HG02884 (cell line): ENCODE measurements at regions not wholly inside any gene's neighbourhood (a gene's known extent, or its start where the extent isn't known, plus 50 kb on each side); places are given as distances from the start of the nearest gene placed in this dataset.
"Not testable (repeated sequence)": the region's sequence is repeated elsewhere in the genome, so short reads cannot be mapped to it uniquely, and the experiment has no call there.

Experiments
- ATAC-seq: cut with Tn5 transposase; IDR thresholded peaks from one replicate; pipeline ENCODE4 v1.9.1; 2021; ENCODE audit warnings: mild to moderate bottlenecking, moderate library complexity; ENCODE audit not compliant: unreplicated experiment

- no peak for ATAC-seq
Observed at GRCh38 chr14:22390824-22391461, 198.1 kb downstream of the DAD1 start.

- ATAC-seq: no peak
Observed at GRCh38 chr14:22390195-22390594, 198.8 kb downstream of the DAD1 start.

- no peak for ATAC-seq
Observed at GRCh38 chr14:22388669-22389595, 200.1 kb downstream of the DAD1 start.

DNA sequence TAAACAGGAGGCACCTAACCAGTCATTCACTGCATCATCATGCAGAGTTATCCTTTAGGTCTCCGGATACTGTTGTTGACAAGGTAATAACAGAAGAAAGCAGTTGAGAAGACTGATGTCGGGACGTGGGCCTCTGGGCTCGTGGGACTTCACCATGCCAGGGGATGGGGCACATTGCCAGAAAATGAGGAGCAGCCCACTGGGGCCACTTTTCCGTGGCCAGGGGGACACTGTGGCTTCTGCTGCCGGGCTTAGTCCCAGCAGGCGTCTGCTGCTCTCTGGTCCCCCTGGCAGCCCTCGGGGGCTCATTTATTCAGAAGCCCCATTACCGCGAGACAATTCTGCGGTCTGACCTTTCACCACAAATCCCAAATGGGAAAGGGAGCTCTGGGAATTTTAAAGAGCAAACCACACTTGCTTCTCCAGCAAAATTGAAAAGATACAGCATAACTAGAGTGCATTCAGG lies 201.2 kb downstream of the DAD1 start:
- ATAC-seq: no peak

DNA sequence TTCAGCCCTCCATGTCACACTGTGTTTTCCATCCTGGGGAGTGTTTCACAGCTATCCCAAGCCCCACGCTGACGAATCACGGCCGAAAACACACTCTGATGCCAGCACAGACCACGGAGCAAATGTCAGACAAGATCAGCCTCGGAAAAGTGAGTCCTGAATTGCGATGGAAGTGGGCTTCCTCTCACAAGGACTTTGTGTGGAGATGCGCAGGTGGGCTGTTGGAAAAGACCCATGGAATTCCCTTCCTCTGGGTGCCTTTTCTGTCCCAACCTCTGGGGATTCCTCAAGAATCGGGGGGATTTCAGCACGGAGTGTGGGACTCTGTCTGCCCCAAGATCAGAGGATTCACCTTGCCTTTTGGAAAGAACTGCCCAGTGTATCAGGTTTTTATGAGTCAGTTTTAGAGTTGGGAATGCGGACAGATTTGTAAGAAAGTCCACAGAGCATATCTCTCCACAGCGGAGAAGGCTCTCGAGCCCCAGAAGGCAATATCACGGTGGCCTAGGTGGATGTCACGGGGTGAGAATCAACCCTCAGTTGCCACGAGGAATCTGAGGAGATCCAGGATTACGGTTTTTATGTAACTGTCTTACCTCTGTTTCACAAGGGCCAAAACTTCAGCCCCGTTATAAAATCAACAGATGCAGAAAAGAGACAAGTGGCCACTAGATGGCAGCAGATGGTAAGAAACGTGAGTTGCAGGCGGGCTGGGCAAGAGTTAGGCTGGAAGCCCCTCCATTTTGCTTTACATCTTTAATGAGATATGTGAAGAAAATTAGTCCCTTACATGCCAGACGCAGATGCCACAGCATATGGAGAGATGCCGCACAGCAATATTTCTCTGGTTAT lies 201.9 kb downstream of the DAD1 start:
- ATAC-seq: no peak

DNA sequence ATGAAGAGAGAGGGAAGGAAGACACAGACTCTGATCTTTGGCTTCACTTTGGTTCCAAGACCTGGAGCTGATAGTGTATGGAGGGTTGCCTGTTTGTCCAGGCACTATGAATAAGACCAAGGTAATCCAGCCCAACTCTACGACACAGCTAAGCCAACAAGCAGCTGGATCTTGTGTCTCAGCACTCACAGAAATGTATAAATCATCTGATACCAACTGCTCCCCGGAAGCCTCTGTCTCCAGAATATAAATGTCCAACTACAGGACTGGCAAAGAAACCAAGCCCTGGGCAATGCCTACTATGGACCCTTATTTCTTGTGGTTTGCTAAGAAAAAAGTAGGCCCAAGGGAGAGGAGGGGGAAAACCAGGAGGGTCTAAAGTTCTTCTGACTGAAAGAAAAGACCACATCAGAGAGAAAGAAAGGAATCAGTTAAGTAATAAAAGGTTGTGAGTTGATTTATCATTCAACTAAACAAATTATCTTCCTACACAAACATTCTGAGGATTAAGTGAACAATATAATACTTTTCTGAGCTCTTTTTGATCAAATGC lies 204.0 kb downstream of the DAD1 start:
- ATAC-seq: no peak

DNA sequence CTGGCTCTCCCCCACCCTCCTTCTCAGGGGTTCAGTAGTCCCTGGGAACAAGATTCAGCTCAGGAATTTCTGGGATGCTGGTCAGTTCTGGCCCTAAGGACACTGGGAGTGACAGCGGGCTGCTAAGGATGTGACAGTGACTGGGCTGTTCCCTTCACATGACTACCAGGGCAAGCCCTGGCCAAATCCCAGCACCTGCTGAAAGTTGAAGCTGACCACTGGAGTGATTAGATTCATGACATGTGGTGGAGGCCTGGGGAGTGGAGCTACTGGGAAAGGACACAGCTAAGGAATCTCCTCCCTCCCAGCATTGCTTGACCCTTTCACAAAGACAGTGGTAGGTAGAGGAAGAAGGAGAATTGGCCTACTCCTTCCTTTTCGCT lies 204.9 kb downstream of the DAD1 start:
- peak; percentile 13 for ATAC-seq

GRCh38 chr14:22383515-22384166 lies 205.4 kb downstream of the DAD1 start:
- ATAC-seq: peak; percentile 42

DNA sequence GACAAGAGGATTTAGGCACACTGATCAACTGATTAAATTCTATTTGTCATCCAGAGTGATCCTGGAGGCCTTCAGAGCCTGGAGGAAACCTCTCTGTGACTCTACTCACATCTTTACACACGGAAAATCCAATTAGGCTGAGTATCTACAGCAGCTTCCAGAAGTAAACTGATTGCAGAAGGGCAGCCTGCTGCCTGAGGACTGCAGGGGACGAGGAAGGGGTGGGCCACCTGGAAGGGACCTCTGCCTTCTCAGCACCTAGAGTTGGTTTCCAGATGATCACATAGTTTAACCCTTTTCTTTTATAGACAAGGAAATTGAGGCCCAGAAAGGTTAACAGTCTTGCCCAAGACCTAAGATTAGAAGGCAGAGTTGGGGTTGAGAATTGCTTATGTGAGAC lies 206.1 kb downstream of the DAD1 start:
- ATAC-seq: no peak

DNA sequence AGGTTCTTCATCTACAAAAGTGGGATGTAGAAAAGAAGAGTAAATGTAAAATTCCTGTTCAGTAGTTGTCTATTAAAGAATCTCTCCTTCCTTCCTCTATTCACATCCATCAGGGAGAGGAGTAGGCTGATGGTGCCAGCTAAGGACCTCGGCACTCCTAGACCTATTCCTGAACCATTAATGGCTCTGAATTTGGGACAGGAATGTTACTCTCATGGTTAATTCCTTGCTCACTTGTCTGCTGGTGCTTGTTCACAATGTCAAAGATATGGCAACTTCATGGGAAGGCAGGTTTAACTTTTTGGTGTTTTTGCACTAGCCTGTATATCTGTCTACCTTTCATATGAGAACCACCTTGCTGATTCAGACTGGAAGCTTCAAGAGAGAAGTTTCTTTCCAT lies 206.6 kb downstream of the DAD1 start:
- ATAC-seq: no peak

GRCh38 chr14:22381766-22382165 lies 207.3 kb downstream of the DAD1 start:
- no peak for ATAC-seq

GRCh38 chr14:22381408-22381760 lies 207.6 kb downstream of the DAD1 start:
- no peak for ATAC-seq

GRCh38 chr14:22380571-22381407 lies 208.2 kb downstream of the DAD1 start:
- ATAC-seq: no peak

GRCh38 chr14:22379727-22380126 lies 209.3 kb downstream of the DAD1 start:
- no peak for ATAC-seq

- no peak for ATAC-seq
Observed at GRCh38 chr14:22378181-22378580, 210.8 kb downstream of the DAD1 start.

DNA sequence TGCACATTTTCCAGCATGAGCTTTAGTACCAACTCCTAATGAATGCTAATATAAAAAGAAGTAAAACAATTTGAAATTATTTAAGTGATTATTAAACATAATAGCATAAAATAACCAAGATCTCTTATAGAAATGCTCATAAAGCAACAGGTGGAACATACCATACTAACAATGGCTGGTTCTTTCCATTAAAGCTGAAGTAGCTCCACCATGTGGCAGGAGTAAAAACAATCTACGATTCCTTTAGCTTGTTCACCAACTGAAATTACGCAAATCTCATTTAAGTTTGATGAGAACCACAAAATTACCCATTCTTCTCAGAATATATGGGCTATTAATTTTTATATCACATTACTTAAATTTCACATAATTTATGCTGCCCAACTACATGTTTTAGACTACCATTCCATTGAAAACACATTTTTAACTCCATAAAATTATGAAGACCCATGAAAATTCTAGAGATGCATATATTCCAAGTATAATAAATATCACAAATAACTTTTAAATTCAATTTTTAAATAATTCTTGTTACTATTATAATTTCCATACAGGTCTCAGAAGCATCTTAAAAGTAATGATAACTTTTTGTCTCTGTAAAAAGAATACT lies 213.6 kb downstream of the DAD1 start:
- ATAC-seq: no peak

- ATAC-seq: no peak
Observed at GRCh38 chr14:22370084-22370847, 218.8 kb downstream of the DAD1 start.

DNA sequence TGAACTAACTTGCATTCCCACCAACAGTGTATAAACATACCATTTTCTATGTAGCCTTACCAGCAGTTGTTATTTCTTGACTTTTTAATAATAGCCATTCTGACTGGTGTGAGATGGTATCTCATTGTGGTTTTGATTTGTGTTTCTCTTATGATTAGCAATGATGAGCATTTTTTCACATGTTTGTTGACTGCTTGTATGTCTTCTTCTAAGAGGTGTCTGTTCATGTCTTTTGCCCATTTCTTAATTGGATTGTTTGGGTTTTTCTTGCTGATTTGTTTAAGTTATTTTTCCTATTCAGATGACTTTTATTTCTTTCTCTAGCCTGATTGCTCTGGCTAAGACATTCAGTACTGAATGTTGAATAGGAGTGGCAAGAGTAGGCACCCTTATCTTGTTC lies 230.3 kb downstream of the DAD1 start:
- ATAC-seq: no peak

DNA sequence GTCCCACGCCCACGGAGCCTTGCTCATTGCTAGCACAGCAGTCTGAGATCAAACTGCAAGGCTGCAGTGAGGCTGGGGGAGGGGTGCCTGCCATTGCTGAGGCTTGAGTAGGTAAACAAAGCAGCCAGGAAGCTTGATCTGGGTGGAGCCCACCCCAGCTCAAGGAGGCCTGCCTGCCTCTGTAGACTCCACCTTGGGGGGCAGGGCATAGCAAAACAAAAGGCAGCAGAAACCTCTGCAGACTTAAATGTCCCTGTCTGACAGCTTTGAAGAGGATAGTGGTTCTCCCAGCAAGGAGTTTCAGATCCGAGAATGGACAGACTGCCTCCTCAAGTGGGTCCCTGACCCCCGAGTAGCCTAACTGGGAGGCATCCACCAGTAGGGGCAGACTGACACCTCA lies 239.7 kb downstream of the DAD1 start:
- not testable (repeated sequence) for ATAC-seq
